Dermis microvascular lymphatic vessel endothelial cell (primary cell): ENCODE measurements at regions not wholly inside any gene's neighbourhood (a gene's known extent, or its start where the extent isn't known, plus 50 kb on each side); places are given as distances from the start of the nearest gene placed in this dataset.
A peak's percentile ranks its signal among the peaks of the same experiment; 100 is the strongest.
"Not testable (repeated sequence)": the region's sequence is repeated elsewhere in the genome, so short reads cannot be mapped to it uniquely, and the experiment has no call there.

Experiments
- DNase-seq, 2 donors: peaks; one replicate each; pipeline versions ENCODE4 v3.0.0 to v3.0.0-alpha.2; 2010; ENCODE audit warnings: low read depth in 2 of 2

- peak in 1 of 2 donors; percentile 30 for DNase-seq
Measured at GRCh38 chr11:97743205-97743742, 1277.5 kb upstream of the CNTN5 start.

- DNase-seq, result no peak
Measured at GRCh38 chr11:97745515-97746050, 1275.2 kb upstream of the CNTN5 start.

- no peak for DNase-seq
Measured at GRCh38 chr11:97746818-97747217, 1273.9 kb upstream of the CNTN5 start.

- no peak for DNase-seq
Measured at GRCh38 chr11:97751405-97751804, 1269.3 kb upstream of the CNTN5 start.

GRCh38 chr11:97751952-97752351, 1268.8 kb upstream of the CNTN5 start:
- no peak for DNase-seq

- DNase-seq, result no peak
Measured at GRCh38 chr11:97754976-97755375, 1265.8 kb upstream of the CNTN5 start.

- no peak for DNase-seq
Measured at GRCh38 chr11:97756571-97757335, 1264.0 kb upstream of the CNTN5 start.

- no peak for DNase-seq
Measured at GRCh38 chr11:97761175-97761574, 1259.6 kb upstream of the CNTN5 start.

- DNase-seq, result no peak
Measured at GRCh38 chr11:97764193-97764592, 1256.6 kb upstream of the CNTN5 start.

GRCh38 chr11:97764605-97765004, 1256.1 kb upstream of the CNTN5 start:
- no peak for DNase-seq

GRCh38 chr11:97770570-97770969, 1250.2 kb upstream of the CNTN5 start:
- no peak for DNase-seq

GRCh38 chr11:97772705-97773104, 1248.0 kb upstream of the CNTN5 start:
- DNase-seq, result no peak

- DNase-seq, result not testable (repeated sequence)
Measured at GRCh38 chr11:97784388-97784787, 1236.4 kb upstream of the CNTN5 start.

- DNase-seq, result no peak
Measured at GRCh38 chr11:97786961-97787360, 1233.8 kb upstream of the CNTN5 start.

GRCh38 chr11:97794876-97795275, 1225.9 kb upstream of the CNTN5 start:
- no peak for DNase-seq

- no peak for DNase-seq
Measured at GRCh38 chr11:97800891-97801290, 1219.9 kb upstream of the CNTN5 start.

GRCh38 chr11:97814325-97814959, 1206.3 kb upstream of the CNTN5 start:
- no peak for DNase-seq

GRCh38 chr11:97815667-97816066, 1205.1 kb upstream of the CNTN5 start:
- DNase-seq, result peak in 1 of 2 donors; percentile 7

GRCh38 chr11:97832451-97832850, 1188.3 kb upstream of the CNTN5 start:
- no peak for DNase-seq

GRCh38 chr11:97833412-97833811, 1187.3 kb upstream of the CNTN5 start:
- DNase-seq, result no peak

- no peak for DNase-seq
Measured at GRCh38 chr11:97844016-97844415, 1176.7 kb upstream of the CNTN5 start.

- DNase-seq, result no peak
Measured at GRCh38 chr11:97847730-97848129, 1173.0 kb upstream of the CNTN5 start.

GRCh38 chr11:97850701-97851100, 1170.0 kb upstream of the CNTN5 start:
- no peak for DNase-seq
